Fibroblast of villous mesenchyme (primary cell): ENCODE measurements at regions not wholly inside any gene's neighbourhood (a gene's known extent, or its start where the extent isn't known, plus 50 kb on each side); places are given as distances from the start of the nearest gene placed in this dataset.

Source experiments
- DNase-seq: peaks from one replicate; pipeline ENCODE4 v3.0.0-alpha.2; 2010; ENCODE audit warnings: low read depth
- H3K4me3 ChIP-seq: 2 replicates; pipeline ENCODE4 v1.5.1; 2011; ENCODE audit warnings: low read depth, mild to moderate bottlenecking, low read length
- TF ChIP-seq, protein P1 (sequence below): IDR thresholded peaks from 2 replicates; pipeline ENCODE4 v1.5.1; 2012; ENCODE audit warnings: low read depth, mild to moderate bottlenecking, low read length; ENCODE audit not compliant: insufficient read depth

DNA sequence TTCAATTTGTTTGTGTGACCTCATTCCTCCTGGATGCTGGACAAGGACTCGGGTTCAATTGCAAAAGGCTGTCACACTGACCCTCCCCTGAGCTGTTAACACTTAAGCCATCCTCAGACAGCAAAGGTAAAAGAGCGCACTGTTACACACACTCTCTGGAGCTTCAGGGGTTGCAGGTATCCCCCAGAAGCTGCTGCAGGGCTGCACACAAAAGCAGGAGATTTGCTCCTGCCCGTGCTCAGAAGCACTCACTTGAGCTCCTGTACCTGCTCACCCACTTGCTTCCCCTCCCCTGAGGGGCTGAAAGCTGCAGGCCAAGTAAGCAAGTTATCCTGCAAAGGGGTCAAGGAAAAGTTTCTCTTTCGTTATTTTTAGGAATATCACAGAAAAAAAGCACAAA, 886.2 kb upstream of the ZWINT start:
- no peak for DNase-seq
- TF ChIP-seq, protein P1, sequence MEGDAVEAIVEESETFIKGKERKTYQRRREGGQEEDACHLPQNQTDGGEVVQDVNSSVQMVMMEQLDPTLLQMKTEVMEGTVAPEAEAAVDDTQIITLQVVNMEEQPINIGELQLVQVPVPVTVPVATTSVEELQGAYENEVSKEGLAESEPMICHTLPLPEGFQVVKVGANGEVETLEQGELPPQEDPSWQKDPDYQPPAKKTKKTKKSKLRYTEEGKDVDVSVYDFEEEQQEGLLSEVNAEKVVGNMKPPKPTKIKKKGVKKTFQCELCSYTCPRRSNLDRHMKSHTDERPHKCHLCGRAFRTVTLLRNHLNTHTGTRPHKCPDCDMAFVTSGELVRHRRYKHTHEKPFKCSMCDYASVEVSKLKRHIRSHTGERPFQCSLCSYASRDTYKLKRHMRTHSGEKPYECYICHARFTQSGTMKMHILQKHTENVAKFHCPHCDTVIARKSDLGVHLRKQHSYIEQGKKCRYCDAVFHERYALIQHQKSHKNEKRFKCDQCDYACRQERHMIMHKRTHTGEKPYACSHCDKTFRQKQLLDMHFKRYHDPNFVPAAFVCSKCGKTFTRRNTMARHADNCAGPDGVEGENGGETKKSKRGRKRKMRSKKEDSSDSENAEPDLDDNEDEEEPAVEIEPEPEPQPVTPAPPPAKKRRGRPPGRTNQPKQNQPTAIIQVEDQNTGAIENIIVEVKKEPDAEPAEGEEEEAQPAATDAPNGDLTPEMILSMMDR: no peak
- no peak overlapping the region for H3K4me3 ChIP-seq

GRCh38 chr10:57225920-57226319, 864.9 kb upstream of the ZWINT start:
- DNase-seq: no peak
- no peak overlapping the region for H3K4me3 ChIP-seq
- TF ChIP-seq, protein P1: no peak

- TF ChIP-seq, protein P1: no peak
- H3K4me3 ChIP-seq: no peak overlapping the region
- DNase-seq: no peak
These were observed 863.8 kb upstream of the ZWINT start for GRCh38 chr10:57224811-57225210.

- DNase-seq: no peak
- no peak overlapping the region for H3K4me3 ChIP-seq
- TF ChIP-seq, protein P1: no peak
These were observed 861.5 kb upstream of the ZWINT start for GRCh38 chr10:57222603-57223002.

DNA sequence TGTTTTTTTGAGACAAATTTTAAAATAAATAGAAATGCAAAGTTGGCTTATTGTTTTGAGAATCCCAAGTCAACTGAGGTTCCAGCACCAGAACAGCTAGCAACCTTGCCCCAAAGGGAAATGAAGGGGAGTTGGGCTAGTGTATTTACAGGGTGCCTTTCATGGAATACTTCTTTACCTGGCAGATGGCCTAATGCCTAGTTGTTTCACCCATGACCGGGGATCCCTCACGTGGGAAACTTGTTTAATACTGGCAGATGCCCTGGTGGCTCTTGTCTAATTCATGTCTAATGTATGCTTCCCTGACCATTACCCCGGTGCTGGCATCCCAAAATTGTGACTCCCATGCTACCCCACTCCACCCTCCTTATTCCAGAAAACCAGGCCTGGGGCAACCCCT, 861.1 kb upstream of the ZWINT start:
- TF ChIP-seq, protein P1: no peak
- H3K4me3 ChIP-seq: no peak overlapping the region
- DNase-seq: no peak

GRCh38 chr10:57221674-57222073, 860.6 kb upstream of the ZWINT start:
- TF ChIP-seq, protein P1: no peak
- H3K4me3 ChIP-seq: no peak overlapping the region
- DNase-seq: no peak

- DNase-seq: no peak
- no peak overlapping the region for H3K4me3 ChIP-seq
- TF ChIP-seq, protein P1: no peak
These were observed 857.3 kb upstream of the ZWINT start for GRCh38 chr10:57218382-57218781.
